GM21717 (cell line): ENCODE measurements at regions not wholly inside any gene's neighbourhood (a gene's known extent, or its start where the extent isn't known, plus 50 kb on each side); places are given as distances from the start of the nearest gene placed in this dataset.

Experiments
- ATAC-seq: cut with Tn5 transposase; IDR thresholded peaks from one replicate; pipeline ENCODE4 v1.9.1; 2021; ENCODE audit warnings: mild to moderate bottlenecking, moderate library complexity; ENCODE audit not compliant: unreplicated experiment

- ATAC-seq: no peak
These were observed 788.2 kb upstream of the ARPP21 start for GRCh38 chr3:34851137-34851536.

- no peak for ATAC-seq
These were observed 786.4 kb upstream of the ARPP21 start for GRCh38 chr3:34852844-34853439.

DNA sequence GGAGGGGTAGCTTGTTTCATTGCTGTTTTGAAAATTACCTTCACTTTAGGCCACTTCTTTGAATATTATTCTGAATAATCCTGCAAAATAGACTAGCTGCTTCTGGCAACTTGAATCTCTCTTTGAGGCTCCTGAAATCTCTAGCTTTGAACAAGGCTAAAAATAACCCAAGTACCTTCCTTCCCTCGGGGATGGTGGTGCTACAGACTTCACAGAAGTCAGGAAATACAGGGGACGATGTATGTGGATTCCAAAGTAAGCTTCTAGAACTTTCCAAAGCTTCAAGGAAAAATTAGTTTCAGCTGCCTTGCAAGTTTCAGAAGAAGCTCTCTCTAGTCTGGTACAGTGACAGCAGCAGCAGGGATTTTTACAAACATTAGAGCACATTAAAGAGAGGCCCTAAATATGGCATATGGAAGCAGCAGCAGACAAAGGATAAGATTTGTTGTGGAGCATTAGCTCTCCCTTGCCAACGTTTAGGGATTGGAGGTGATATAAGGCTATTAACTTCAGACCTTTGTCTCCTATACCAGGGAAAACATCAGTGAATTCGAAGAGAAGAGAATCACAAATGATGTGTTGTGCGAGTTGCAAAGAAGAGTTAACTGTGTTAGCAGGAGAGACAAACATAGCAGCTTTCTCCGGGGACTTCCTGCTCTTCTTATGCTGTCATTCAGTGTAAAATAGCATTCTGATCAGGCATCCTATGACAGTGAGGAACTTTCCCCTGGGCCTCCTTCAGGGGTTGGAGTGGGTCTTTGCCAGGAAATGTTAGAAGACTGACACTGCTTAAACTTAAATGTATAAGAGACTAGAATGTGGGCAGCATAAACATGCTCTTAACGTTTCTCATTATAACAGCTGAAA lies 783.0 kb upstream of the ARPP21 start:
- ATAC-seq: no peak

DNA sequence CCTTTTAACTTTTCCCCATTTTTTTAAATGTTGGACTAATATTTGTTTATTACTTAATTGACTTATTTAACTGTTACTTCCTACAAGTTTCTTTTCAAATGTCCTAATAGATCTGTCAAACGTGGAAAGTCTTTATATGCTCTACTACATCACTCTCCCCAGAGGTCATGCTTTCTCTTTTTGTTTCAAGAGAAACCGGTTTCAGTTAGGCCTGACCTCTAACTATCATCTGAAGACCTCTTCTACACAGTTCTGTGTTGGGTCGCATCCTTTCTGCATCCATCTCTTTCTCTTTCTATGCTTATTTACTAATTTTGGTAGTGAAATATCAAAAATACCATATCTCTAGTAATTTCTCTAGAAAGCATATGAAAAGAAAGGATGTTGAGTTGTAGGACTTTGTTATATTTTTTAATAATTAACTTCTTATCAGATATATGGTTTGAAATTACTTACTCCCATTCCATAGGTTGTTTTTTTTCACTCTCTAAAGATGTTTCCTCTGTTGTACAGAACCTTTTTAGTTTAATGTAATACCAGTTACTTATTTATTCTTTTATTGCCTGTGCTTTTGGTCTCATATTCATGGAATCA lies 781.2 kb upstream of the ARPP21 start:
- ATAC-seq: peak; percentile 82

- ATAC-seq: no peak
These were observed 779.6 kb upstream of the ARPP21 start for GRCh38 chr3:34859746-34860145.

DNA sequence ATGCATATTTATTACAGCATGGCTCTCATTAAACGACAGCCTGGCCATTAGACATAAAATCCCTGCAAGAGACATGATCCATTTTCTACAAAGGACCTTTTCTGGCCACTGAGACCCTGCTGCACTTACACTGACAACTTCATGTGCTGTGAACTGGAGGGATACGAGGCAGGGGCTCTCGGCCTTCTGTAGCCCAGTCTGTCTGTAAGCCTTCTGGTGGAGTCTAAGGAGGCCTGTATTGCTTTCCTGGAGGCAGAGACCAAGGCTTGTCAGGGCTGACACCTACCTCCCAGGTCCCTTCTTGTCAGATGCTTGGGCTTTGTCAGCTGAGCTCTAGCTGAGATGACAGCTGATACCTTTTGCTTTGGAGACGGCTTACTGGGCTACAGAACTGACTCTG lies 776.9 kb upstream of the ARPP21 start:
- ATAC-seq: no peak

GRCh38 chr3:34863485-34863884 lies 775.8 kb upstream of the ARPP21 start:
- ATAC-seq: no peak

GRCh38 chr3:34864011-34864410 lies 775.3 kb upstream of the ARPP21 start:
- ATAC-seq: no peak

- ATAC-seq: no peak
These were observed 774.0 kb upstream of the ARPP21 start for GRCh38 chr3:34865346-34865745.

DNA sequence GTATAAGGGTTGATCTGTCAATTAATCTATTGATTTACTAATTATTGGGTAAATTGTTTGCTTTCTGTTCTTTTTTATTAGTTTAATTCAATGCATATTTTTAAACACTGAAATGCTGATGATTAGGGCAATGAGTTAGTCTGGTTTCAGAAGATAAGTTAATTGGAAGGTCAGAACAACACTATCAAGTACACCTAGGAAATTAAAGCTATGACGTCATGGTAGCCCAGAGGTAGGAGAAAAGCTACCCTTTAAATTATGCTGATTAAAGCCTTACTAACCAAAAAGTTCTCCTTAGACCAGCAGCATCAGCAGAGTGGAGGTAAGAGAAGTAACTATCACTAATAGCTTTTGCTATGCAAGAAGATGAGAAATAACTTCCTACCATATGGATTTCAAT lies 770.4 kb upstream of the ARPP21 start:
- ATAC-seq: no peak

- no peak for ATAC-seq
These were observed 769.6 kb upstream of the ARPP21 start for GRCh38 chr3:34869696-34870095.

DNA sequence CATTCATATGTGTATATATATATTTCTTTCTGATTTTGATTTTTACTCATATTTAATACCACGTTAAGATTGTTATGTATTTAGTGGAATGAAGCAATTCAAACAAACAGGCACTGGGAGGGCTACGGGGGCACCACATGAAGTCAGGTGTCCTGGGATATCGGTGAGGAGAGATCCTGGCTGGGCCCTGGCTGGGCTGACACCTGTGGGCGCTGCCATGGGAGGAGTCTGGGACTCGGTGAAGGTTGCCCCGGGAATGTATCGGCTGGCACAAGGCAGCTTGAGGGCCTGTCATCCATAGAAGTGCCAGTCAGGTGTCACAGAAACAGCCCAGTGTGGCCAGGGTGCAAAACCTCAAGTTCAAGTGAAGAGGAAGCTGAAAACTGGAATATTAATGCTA lies 766.9 kb upstream of the ARPP21 start:
- ATAC-seq: no peak

DNA sequence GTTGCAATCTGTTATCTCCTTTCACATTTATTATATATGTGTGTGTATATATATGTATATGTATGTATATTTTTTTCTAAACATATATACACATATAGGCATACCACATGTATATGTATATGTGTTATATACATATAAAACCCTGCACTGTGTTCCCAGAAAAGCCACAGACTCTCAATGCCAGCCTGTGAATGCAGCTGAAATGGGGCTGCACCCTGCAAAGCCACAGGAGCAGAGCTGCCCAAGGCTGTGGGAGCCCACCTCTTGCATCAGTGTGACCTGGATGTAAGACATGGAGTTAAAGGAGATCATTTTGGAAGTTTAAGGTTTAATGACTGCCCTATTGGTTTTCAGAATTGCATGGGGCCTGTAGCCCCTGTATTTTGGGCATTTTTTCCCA lies 762.3 kb upstream of the ARPP21 start:
- no peak for ATAC-seq

DNA sequence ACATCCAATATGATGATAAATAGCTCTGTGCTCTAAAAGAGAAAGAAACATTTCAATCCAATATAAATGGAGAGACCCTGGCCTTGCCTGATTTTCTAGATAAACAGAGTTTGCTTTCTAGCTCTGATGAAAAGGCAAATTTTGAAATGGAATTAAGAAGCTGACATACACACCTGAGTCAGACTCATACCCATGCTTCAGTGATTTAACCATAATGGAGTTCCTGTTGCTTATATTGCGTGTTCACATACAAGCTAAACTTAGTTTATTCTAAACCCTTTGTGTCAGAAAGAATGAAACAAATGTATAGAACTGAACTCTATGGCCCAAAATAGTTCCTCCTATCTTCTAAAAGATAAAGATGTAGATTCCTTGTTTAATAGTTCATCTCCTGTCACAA lies 760.8 kb upstream of the ARPP21 start:
- no peak for ATAC-seq

DNA sequence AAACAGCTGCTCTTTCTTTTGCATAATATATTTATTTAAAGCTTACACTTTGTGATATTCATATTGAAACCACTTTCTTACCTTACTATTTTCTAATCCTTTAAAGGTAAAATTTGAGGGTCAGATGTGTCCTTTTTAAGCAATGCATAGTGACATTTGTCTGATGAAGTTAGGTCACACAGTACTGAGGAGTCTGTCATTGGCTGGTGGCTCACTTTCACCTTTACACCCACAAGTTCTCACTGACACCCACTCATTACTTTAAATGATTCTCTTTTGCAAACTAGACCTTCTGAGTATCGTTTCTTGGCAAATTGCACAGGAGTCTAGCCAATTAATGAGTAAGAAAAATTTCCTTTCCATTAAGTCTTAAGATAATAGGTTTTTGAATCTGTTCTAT lies 758.3 kb upstream of the ARPP21 start:
- no peak for ATAC-seq

GRCh38 chr3:34882764-34883163 lies 756.6 kb upstream of the ARPP21 start:
- ATAC-seq: no peak

DNA sequence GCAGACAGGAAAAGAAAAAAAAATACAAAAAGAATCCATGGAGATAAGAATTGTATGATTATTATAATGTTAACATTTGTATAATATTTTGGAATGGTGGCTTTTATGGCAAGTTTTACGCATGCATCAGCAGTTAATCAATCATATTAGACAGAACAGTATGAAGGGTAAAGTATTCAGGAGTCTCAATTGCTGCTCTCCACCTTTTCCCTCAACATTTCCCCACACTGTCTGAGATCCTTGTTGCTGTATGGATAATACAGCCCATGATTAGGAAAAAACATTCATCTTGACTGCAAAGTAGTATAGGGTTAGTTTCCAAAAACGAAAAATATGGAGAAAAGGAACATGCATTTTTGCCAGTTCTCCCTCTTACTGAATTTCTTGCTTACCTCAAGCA lies 755.3 kb upstream of the ARPP21 start:
- ATAC-seq: no peak

DNA sequence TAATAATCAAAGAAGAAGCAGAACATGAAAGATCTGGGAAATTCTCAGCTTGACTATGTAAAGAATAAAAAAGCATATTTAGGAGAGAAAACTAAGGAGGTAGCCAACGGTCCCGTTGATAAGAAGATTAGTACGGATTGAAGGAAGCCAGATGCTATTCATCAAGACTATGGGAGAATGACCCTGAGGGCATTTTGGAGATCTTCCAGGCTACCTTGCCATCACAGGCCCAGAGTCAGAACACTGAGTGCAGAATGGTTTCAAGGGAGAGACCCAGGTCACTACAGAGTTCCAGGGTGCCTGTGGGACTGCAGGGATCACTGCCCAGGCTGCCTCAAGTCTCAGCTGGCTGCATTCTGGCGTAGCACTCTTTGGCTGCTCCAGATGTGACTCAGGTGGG lies 752.9 kb upstream of the ARPP21 start:
- ATAC-seq: no peak

DNA sequence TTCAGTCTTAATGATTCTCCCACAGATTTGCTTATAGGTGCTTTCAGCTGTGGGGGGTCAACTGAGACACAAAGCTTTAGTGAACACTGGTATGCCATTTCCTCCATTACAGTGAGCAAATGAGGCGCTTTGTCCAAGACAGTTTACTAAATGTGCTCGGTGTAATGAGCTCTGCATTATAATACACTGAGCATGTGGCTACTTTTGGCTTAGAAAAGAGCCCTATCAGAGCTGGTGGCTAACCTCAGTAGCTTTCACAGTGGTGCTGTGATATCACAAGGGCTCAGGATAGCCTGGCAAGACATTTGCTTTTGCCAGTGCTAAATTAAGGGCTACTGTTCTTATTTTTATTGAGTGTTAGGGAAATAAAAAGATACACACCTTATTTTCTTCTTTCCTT lies 749.7 kb upstream of the ARPP21 start:
- no peak for ATAC-seq

DNA sequence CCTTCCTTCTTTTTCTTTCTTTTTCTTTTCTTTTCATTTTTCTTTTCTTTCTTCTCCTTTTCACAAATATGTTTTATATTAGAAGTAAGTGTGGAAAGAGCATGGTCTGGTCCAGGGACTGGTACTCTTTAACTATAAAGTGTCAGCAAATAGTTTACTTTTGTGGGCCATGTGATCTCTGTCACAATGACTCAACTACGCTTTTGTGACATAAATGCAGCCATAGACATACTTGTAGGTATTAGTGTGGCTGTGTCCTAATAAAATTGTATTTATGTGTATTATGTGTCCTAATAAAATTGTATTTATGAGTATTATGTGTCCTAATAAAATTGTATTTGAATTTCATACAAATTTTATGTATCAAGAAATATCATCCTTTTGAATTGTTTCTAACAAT lies 749.1 kb upstream of the ARPP21 start:
- no peak for ATAC-seq

DNA sequence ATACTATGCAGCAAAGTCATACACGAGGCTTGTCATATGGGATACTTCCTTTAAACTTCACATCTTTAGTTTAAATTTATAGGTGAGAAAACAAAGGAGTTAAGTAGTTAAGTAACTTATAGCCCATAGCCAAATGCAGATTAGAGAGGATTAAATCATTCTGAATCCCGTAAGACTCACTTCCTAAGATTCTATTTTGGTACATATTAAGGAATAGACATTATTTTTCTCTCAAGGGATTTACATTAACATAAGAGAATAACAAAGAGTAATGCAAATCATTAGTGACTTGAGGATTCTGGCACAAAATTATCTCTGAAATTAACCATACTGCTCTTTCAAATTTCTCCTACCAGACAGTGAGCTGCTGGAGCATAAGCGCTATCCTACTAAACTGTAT lies 747.4 kb upstream of the ARPP21 start:
- no peak for ATAC-seq

- no peak for ATAC-seq
These were observed 743.5 kb upstream of the ARPP21 start for GRCh38 chr3:34895841-34896240.
